Osteocyte (in vitro differentiated cells): ENCODE measurements at regions not wholly inside any gene's neighbourhood (a gene's known extent, or its start where the extent isn't known, plus 50 kb on each side); places are given as distances from the start of the nearest gene placed in this dataset.

Experiments used
- DNase-seq: peaks from one replicate; pipeline ENCODE4 v3.0.0; 2021; ENCODE audit warnings: mixed read lengths; ENCODE audit not compliant: unreplicated experiment; ENCODE audit errors: extremely low spot score
- H3K27ac Mint-ChIP-seq: one replicate; pipeline ENCODE4 v1.8.0; 2021; ENCODE audit warnings: mild to moderate bottlenecking, mixed read lengths; ENCODE audit not compliant: unreplicated experiment
- H3K27me3 Mint-ChIP-seq: one replicate; pipeline ENCODE4 v1.8.0; 2021; ENCODE audit warnings: mixed read lengths; ENCODE audit not compliant: unreplicated experiment
- H3K36me3 Mint-ChIP-seq: one replicate; pipeline ENCODE4 v1.8.0; 2021; ENCODE audit warnings: mixed read lengths; ENCODE audit not compliant: unreplicated experiment
- H3K4me1 Mint-ChIP-seq: one replicate; pipeline ENCODE4 v1.8.0; 2021; ENCODE audit warnings: mixed read lengths; ENCODE audit not compliant: unreplicated experiment
- H3K4me3 Mint-ChIP-seq: one replicate; pipeline ENCODE4 v1.8.0; 2021; ENCODE audit warnings: mild to moderate bottlenecking, moderate library complexity, mixed read lengths; ENCODE audit not compliant: unreplicated experiment
- H3K9me3 Mint-ChIP-seq: one replicate; pipeline ENCODE4 v1.8.0; 2021; ENCODE audit warnings: mixed read lengths; ENCODE audit not compliant: unreplicated experiment
- CTCF ChIP-seq: fragments of 200-600 bp; sonication (generic); IDR thresholded peaks from 2 replicates; pipeline ENCODE4 v1.5.0; 2021; ENCODE audit warnings: antibody characterized with exemption, mild to moderate bottlenecking, moderate library complexity

- Mint-ChIP-seq H3K9me3 (no peaks in the 10 kb centered on the region), H3K27me3 (peaks cover 10% of the 10 kb centered on the region), H3K4me3 (no peak overlapping the region), H3K36me3 (no peaks in the 10 kb centered on the region), H3K27ac (no peak overlapping the region), H3K4me1 (no peaks in the 10 kb centered on the region)
- peak; percentile 76 for DNase-seq
- no peak for TF ChIP-seq CTCF
Measured at GRCh38 chr14:101194373-101195308, 291.1 kb upstream of the RTL1 start.

- Mint-ChIP-seq H3K27ac (no peak overlapping the region), H3K27me3 (peaks cover 7% of the 10 kb centered on the region), H3K4me1 (no peaks in the 10 kb centered on the region), H3K9me3 (no peaks in the 10 kb centered on the region), H3K4me3 (no peak overlapping the region), H3K36me3 (no peaks in the 10 kb centered on the region)
- peak; percentile 76 for DNase-seq
- no peak for TF ChIP-seq CTCF
Measured at GRCh38 chr14:101195309-101195901, 291.9 kb upstream of the RTL1 start.

- TF ChIP-seq CTCF = no peak
- Mint-ChIP-seq H3K27ac (no peak overlapping the region), H3K27me3 (peaks cover 4% of the 10 kb centered on the region), H3K9me3 (no peaks in the 10 kb centered on the region), H3K4me1 (no peaks in the 10 kb centered on the region), H3K36me3 (no peaks in the 10 kb centered on the region), H3K4me3 (no peak overlapping the region)
- peak; percentile 40 for DNase-seq
Measured at GRCh38 chr14:101196051-101196712, 292.7 kb upstream of the RTL1 start.

GRCh38 chr14:101196795-101197590 lies 293.5 kb upstream of the RTL1 start:
- no peaks in the 10 kb centered on the region for H3K36me3 Mint-ChIP-seq
- no peak for TF ChIP-seq CTCF
- no peaks in the 10 kb centered on the region for H3K4me1 Mint-ChIP-seq
- peak; percentile 76 for DNase-seq
- no peaks in the 10 kb centered on the region for H3K9me3 Mint-ChIP-seq
- H3K27ac Mint-ChIP-seq = no peak overlapping the region
- H3K27me3 Mint-ChIP-seq = peaks cover 4% of the 10 kb centered on the region
- no peak overlapping the region for H3K4me3 Mint-ChIP-seq
